PC-3 (cell line): ENCODE measurements at regions not wholly inside any gene's neighbourhood (a gene's known extent, or its start where the extent isn't known, plus 50 kb on each side); places are given as distances from the start of the nearest gene placed in this dataset.

Source experiments
- ATAC-seq: fragments of 200-7000 bp; cut with Tn5 transposase; 2 replicates; pipeline ENCODE4 v1.9.1; 2020; ENCODE audit warnings: mild to moderate bottlenecking, moderate library complexity
- BruUV-seq: library from RNA; stranded (reverse); fragments of 400-500 nt; replicated peaks from 2 replicates; lab custom pipeline; 2021; lab: Mats Ljungman, UMichigan
- CTCF ChIA-PET: fragments of 300-600 bp; sonication (Branson Sonifier 250); formaldehyde crosslinking; loops from one replicate; lab custom pipeline; 2022; ENCODE audit warnings: antibody characterized with exemption; lab: Charles Lee
- POLR2A ChIA-PET: fragments of 300-600 bp; sonication (Branson Sonifier 250); formaldehyde crosslinking; loops from one replicate; lab custom pipeline; 2022; ENCODE audit warnings: antibody characterized with exemption; ENCODE audit not compliant: unreplicated experiment; lab: Charles Lee
- DNase-seq: peaks from one replicate; pipeline ENCODE4 v3.0.0-alpha.2; 2015
- H2AFZ ChIP-seq: fragments of 300-600 bp; sonication (generic); 2 replicates; pipeline ENCODE4 v1.6.0; 2016; ENCODE audit warnings: antibody characterized with exemption, low read length
- H3F3A ChIP-seq: fragments of 300-600 bp; sonication (generic); one replicate; pipeline ENCODE4 v1.6.0; 2017; ENCODE audit warnings: antibody characterized with exemption, low read length, control low read depth, mild to moderate bottlenecking; ENCODE audit not compliant: unreplicated experiment
- H3K27ac ChIP-seq: fragments of 300-600 bp; sonication (generic); 2 replicates; pipeline ENCODE4 v1.5.1; 2016; ENCODE audit warnings: mild to moderate bottlenecking, low read length
- H3K27me3 ChIP-seq: fragments of 300-600 bp; sonication (generic); 2 replicates; pipeline ENCODE4 v1.6.1; 2016; ENCODE audit warnings: low read length, mixed read lengths
- H3K36me3 ChIP-seq: fragments of 300-600 bp; sonication (generic); 2 replicates; pipeline ENCODE4 v1.6.1; 2016; ENCODE audit warnings: low read depth, mixed run types, low read length, mixed read lengths
- H3K4me1 ChIP-seq: fragments of 300-600 bp; sonication (generic); 2 replicates; pipeline ENCODE4 v1.5.1; 2016; ENCODE audit warnings: low read length; ENCODE audit not compliant: insufficient read depth
- H3K4me2 ChIP-seq: fragments of 300-600 bp; sonication (generic); 2 replicates; pipeline ENCODE4 v1.6.0; 2016; ENCODE audit warnings: low read length
- H3K4me3 ChIP-seq: fragments of 300-600 bp; sonication (generic); 2 replicates; pipeline ENCODE4 v1.5.1; 2016; ENCODE audit warnings: mild to moderate bottlenecking, low read length, mixed read lengths
- H3K79me2 ChIP-seq: fragments of 300-600 bp; sonication (generic); 2 replicates; pipeline ENCODE4 v1.6.1; 2017; ENCODE audit warnings: low read length, mixed read lengths
- H3K9ac ChIP-seq: fragments of 300-600 bp; sonication (generic); 2 replicates; pipeline ENCODE4 v1.6.0; 2016; ENCODE audit warnings: mild to moderate bottlenecking, low read length
- H3K9me2 ChIP-seq: fragments of 300-600 bp; sonication (generic); replicated peaks from 2 replicates; pipeline ENCODE4 v1.6.1; 2016; ENCODE audit warnings: mixed run types, low read length, mixed read lengths
- H3K9me3 ChIP-seq: fragments of 300-600 bp; sonication (generic); 2 replicates; pipeline ENCODE4 v1.6.1; 2016; ENCODE audit warnings: low read length, mixed read lengths
- H4K20me1 ChIP-seq: fragments of 300-600 bp; sonication (generic); 2 replicates; pipeline ENCODE4 v1.6.1; 2016; ENCODE audit warnings: low read length, mixed read lengths
- EZH2 ChIP-seq: fragments of 300-600 bp; sonication (generic); IDR thresholded peaks from one replicate; pipeline ENCODE4 v1.6.1; 2017; ENCODE audit warnings: antibody characterized with exemption, mild to moderate bottlenecking, low read length; ENCODE audit not compliant: unreplicated experiment
- EZH2phosphoT487 ChIP-seq: fragments of 300-600 bp; sonication (generic); IDR thresholded peaks from 2 replicates; pipeline ENCODE4 v1.6.1; 2018; ENCODE audit warnings: mild to moderate bottlenecking, antibody characterized with exemption, low read length, borderline replicate concordance
- intact Hi-C: fragments of 100-400 bp; cut with micrococcal nuclease; formaldehyde crosslinking; loops from 2 replicates; pipeline ENCODE4 v1.9.0; 2023
- TF ChIP-seq, protein P1 (sequence below): fragments of 300-600 bp; sonication (generic); conservative IDR thresholded peaks from 2 replicates; pipeline ENCODE4 v1.5.1; 2017; ENCODE audit warnings: antibody characterized with exemption, low read depth, mild to moderate bottlenecking, low read length

DNA sequence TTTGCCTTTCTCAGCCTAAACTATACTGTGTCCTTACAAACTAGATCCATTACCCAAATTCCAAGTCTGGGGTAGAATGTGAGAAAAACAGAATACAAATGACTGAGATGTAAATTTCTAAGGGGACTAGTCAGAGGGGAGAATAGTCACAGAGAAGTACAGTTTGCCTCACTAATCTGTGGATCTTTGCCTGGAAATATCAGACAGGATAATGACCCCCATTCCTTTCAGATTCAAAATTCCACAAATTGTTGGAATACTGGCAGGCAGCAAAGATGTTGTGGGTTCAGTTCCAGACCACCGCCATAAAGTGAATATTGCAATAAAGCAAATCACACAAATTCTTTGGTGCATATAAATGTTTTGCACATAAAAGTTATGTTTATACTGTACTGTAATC, 762.8 kb upstream of the NR2F2 start:
- H3K27ac ChIP-seq = no peak overlapping the region
- no peaks in the 10 kb centered on the region for H3K4me1 ChIP-seq
- no peak overlapping the region for H2AFZ ChIP-seq
- no peak overlapping the region for H3K4me2 ChIP-seq
- no peaks in the 10 kb centered on the region for H4K20me1 ChIP-seq
- BruUV-seq = no TSS peak
- ATAC-seq (no peak), DNase-seq (no peak)
- intact Hi-C loops = no loop called here
- POLR2A ChIA-PET = no interaction called here
- no peaks in the 10 kb centered on the region for H3K79me2 ChIP-seq
- H3K27me3 ChIP-seq = no peaks in the 10 kb centered on the region
- H3K9me3 ChIP-seq = no peaks in the 10 kb centered on the region
- CTCF ChIA-PET = no interaction called here
- H3F3A ChIP-seq = no peaks in the 10 kb centered on the region
- H3K9me2 ChIP-seq = no peaks in the 10 kb centered on the region
- no peak overlapping the region for H3K4me3 ChIP-seq
- TF ChIP-seq EZH2 (no peak), EZH2phosphoT487 (no peak)
- no peak overlapping the region for H3K9ac ChIP-seq
- no peaks in the 10 kb centered on the region for H3K36me3 ChIP-seq

GRCh38 chr15:95574053-95574452, 756.4 kb upstream of the NR2F2 start:
- no peaks in the 10 kb centered on the region for H4K20me1 ChIP-seq
- POLR2A ChIA-PET = no interaction called here
- H2AFZ ChIP-seq = peak overlapping the region; percentile 15; the same call in 1 of the 2 replicates
- H3K27me3 ChIP-seq = no peaks in the 10 kb centered on the region
- no peaks in the 10 kb centered on the region for H3K9me3 ChIP-seq
- DNase-seq (no peak), ATAC-seq (no peak)
- no peaks in the 10 kb centered on the region for H3K79me2 ChIP-seq
- H3K4me3 ChIP-seq = no peak overlapping the region
- H3K27ac ChIP-seq = 0 out of 2 replicates have a peak overlapping the region, but pooled peaks have one; percentile 26
- H3K9me2 ChIP-seq = no peaks in the 10 kb centered on the region
- H3K36me3 ChIP-seq = no peaks in the 10 kb centered on the region
- H3K4me1 ChIP-seq = 0 out of 2 replicates have a peak, but pooled peaks cover 4% of the 10 kb centered on the region
- no TSS peak for BruUV-seq
- no peak overlapping the region for H3K9ac ChIP-seq
- no peak for TF ChIP-seq EZH2
- TF ChIP-seq EZH2phosphoT487 = no peak
- CTCF ChIA-PET = no interaction called here
- no peak overlapping the region for H3K4me2 ChIP-seq
- no peaks in the 10 kb centered on the region for H3F3A ChIP-seq
- intact Hi-C loops = no loop called here

DNA sequence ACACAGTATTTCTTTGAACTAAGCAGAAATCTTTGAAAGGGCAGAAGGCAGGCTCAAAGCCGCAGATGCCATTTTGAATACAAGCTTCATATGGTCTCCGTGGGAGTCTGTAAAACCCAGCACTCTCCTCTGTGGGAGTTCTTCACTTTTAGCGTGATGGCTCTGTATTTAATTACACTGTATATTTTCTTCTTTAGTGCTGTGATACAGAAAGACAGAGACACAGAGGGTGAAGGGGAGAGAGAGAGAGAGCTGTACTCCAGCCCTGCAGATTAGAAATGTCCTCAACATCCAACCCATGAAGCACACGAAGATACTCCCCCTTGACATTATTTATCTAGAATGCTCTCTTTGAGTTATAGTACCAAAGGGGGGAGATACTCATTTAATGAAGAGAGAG, 752.6 kb upstream of the NR2F2 start:
- no peak for TF ChIP-seq EZH2
- TF ChIP-seq EZH2phosphoT487 = no peak
- TF ChIP-seq, protein P1, sequence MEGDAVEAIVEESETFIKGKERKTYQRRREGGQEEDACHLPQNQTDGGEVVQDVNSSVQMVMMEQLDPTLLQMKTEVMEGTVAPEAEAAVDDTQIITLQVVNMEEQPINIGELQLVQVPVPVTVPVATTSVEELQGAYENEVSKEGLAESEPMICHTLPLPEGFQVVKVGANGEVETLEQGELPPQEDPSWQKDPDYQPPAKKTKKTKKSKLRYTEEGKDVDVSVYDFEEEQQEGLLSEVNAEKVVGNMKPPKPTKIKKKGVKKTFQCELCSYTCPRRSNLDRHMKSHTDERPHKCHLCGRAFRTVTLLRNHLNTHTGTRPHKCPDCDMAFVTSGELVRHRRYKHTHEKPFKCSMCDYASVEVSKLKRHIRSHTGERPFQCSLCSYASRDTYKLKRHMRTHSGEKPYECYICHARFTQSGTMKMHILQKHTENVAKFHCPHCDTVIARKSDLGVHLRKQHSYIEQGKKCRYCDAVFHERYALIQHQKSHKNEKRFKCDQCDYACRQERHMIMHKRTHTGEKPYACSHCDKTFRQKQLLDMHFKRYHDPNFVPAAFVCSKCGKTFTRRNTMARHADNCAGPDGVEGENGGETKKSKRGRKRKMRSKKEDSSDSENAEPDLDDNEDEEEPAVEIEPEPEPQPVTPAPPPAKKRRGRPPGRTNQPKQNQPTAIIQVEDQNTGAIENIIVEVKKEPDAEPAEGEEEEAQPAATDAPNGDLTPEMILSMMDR = no peak
- intact Hi-C loops = no loop called here
- no peaks in the 10 kb centered on the region for H3F3A ChIP-seq
- no peak overlapping the region for H3K4me3 ChIP-seq
- no peaks in the 10 kb centered on the region for H3K27me3 ChIP-seq
- no peaks in the 10 kb centered on the region for H3K9me3 ChIP-seq
- BruUV-seq = no TSS peak
- no peak overlapping the region for H3K4me2 ChIP-seq
- POLR2A ChIA-PET = no interaction called here
- no peaks in the 10 kb centered on the region for H3K9me2 ChIP-seq
- no peak overlapping the region for H3K27ac ChIP-seq
- no peak for ATAC-seq
- H3K9ac ChIP-seq = no peak overlapping the region
- H3K79me2 ChIP-seq = no peaks in the 10 kb centered on the region
- CTCF ChIA-PET = no interaction called here
- H4K20me1 ChIP-seq = no peaks in the 10 kb centered on the region
- H3K4me1 ChIP-seq = 0 out of 2 replicates have a peak, but pooled peaks cover 4% of the 10 kb centered on the region
- DNase-seq = no peak
- no peaks in the 10 kb centered on the region for H3K36me3 ChIP-seq
- 0 out of 2 replicates have a peak overlapping the region, but pooled peaks have one; percentile 10 for H2AFZ ChIP-seq

DNA sequence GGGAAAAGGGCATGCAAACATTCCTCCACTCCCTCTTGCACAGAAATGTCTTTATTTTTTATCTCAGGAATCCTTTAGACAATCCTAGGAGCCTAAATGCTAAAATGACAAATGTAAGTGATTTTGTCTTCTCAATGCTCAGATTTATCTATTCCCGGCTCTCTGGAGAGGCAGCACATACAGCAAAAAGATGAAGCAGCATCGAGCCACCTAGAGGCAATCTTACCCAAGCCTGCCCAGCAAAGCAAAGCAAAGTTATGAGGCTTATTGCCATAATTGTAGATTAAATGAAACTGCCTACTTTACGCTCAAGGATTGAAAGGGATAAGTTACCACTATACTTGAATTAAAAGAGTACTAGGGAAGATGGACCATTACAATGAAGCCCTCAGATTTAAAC, 750.4 kb upstream of the NR2F2 start:
- Histone ChIP-seq H3K27me3 (no peaks in the 10 kb centered on the region), H3K27ac (no peak overlapping the region), H4K20me1 (no peaks in the 10 kb centered on the region), H3K79me2 (no peaks in the 10 kb centered on the region), H3K9me2 (no peaks in the 10 kb centered on the region), H3K4me3 (no peak overlapping the region), H2AFZ (no peak overlapping the region), H3F3A (no peaks in the 10 kb centered on the region), H3K9me3 (no peaks in the 10 kb centered on the region), H3K36me3 (no peaks in the 10 kb centered on the region), H3K4me1 (peaks cover 7% of the 10 kb centered on the region), H3K9ac (no peak overlapping the region), H3K4me2 (no peak overlapping the region)
- TF ChIP-seq, protein P1 = no peak
- TF ChIP-seq EZH2 = no peak
- no peak for TF ChIP-seq EZH2phosphoT487
- intact Hi-C loops = no loop called here
- no peak for ATAC-seq
- no peak for DNase-seq
- POLR2A ChIA-PET = no interaction called here
- CTCF ChIA-PET = no interaction called here
- BruUV-seq = no TSS peak
